Calu3 (cell line): ENCODE measurements at regions not wholly inside any gene's neighbourhood (a gene's known extent, or its start where the extent isn't known, plus 50 kb on each side); places are given as distances from the start of the nearest gene placed in this dataset.
"Not testable (repeated sequence)": the region's sequence is repeated elsewhere in the genome, so short reads cannot be mapped to it uniquely, and the experiment has no call there.

Experiments
- BruUV-seq: library from RNA; stranded (reverse); fragments of 400-500 nt; replicated peaks from 2 replicates; lab custom pipeline; 2021; lab: Mats Ljungman, UMichigan
- CTCF ChIA-PET: fragments of 300-600 bp; sonication (Branson Sonifier 250); formaldehyde crosslinking; loops from one replicate; lab custom pipeline; 2022; ENCODE audit warnings: antibody characterized with exemption; lab: Charles Lee
- DNase-seq: peaks from one replicate; pipeline ENCODE4 v3.0.0; 2022
- H3K27ac Mint-ChIP-seq: one replicate; pipeline ENCODE4 v1.8.0; 2022; ENCODE audit warnings: mixed read lengths; ENCODE audit not compliant: unreplicated experiment
- H3K27me3 Mint-ChIP-seq: one replicate; pipeline ENCODE4 v1.8.0; 2022; ENCODE audit warnings: mixed read lengths; ENCODE audit not compliant: unreplicated experiment
- H3K36me3 Mint-ChIP-seq: one replicate; pipeline ENCODE4 v1.8.0; 2022; ENCODE audit warnings: mild to moderate bottlenecking, moderate library complexity, mixed read lengths; ENCODE audit not compliant: insufficient read depth, unreplicated experiment
- H3K4me1 Mint-ChIP-seq: one replicate; pipeline ENCODE4 v1.8.0; 2022; ENCODE audit warnings: mild to moderate bottlenecking, low read depth, mixed read lengths; ENCODE audit not compliant: unreplicated experiment
- H3K4me3 Mint-ChIP-seq: one replicate; pipeline ENCODE4 v1.8.0; 2022; ENCODE audit warnings: mild to moderate bottlenecking, low read depth, moderate library complexity, mixed read lengths; ENCODE audit not compliant: unreplicated experiment
- H3K9me3 Mint-ChIP-seq: one replicate; pipeline ENCODE4 v1.8.0; 2022; ENCODE audit warnings: low read depth, mixed read lengths; ENCODE audit not compliant: unreplicated experiment
- CTCF ChIP-seq: fragments of 200-600 bp; IDR thresholded peaks from one replicate; pipeline ENCODE4 v1.8.0; 2022; ENCODE audit warnings: antibody characterized with exemption; ENCODE audit not compliant: unreplicated experiment
- intact Hi-C: fragments of 100-400 bp; cut with micrococcal nuclease; formaldehyde crosslinking; loops from one replicate; pipeline ENCODE4 v1.10.0; 2022; ENCODE audit not compliant: unreplicated experiment

- DNase-seq, result no peak
- Mint-ChIP-seq H3K27me3 (no peaks in the 10 kb centered on the region), H3K4me1 (peaks cover 18% of the 10 kb centered on the region), H3K4me3 (no peak overlapping the region), H3K27ac (no peak overlapping the region), H3K9me3 (no peaks in the 10 kb centered on the region), H3K36me3 (peaks cover 4% of the 10 kb centered on the region)
- TF ChIP-seq CTCF, result no peak
- intact Hi-C loops, result no loop called here
- CTCF ChIA-PET, result no interaction called here
- no TSS peak for BruUV-seq
Observed at GRCh38 chr6:27124252-27124657, 123.2 kb upstream of the PRSS16 start.

GRCh38 chr6:27126046-27126814 is 121.3 kb upstream of the PRSS16 start:
- intact Hi-C loops, result loop anchor here (2.0 kb wide), 1 partner anchor 519 kb away; no protein-coding TSS in a partner anchor
- no TSS peak for BruUV-seq
- Mint-ChIP-seq H3K9me3 (no peaks in the 10 kb centered on the region), H3K36me3 (peaks cover 4% of the 10 kb centered on the region), H3K27me3 (no peaks in the 10 kb centered on the region), H3K27ac (no peak overlapping the region), H3K4me1 (peaks cover 18% of the 10 kb centered on the region), H3K4me3 (peak overlapping the region; percentile 66)
- no peak for DNase-seq
- CTCF ChIA-PET, result interaction anchor here (0.6 to 1.1 kb wide), 12 partner anchors 11 to 998 kb away, joined by 3 to 16 read pairs (median 4); a partner anchor contains a TSS
- TF ChIP-seq CTCF, result no peak

GRCh38 chr6:27126815-27127537 is 120.5 kb upstream of the PRSS16 start:
- no TSS peak for BruUV-seq
- Mint-ChIP-seq H3K27ac (peak overlapping the region; percentile 65), H3K36me3 (peaks cover 4% of the 10 kb centered on the region), H3K4me3 (peak overlapping the region; percentile 66), H3K4me1 (peaks cover 18% of the 10 kb centered on the region), H3K9me3 (no peaks in the 10 kb centered on the region), H3K27me3 (no peaks in the 10 kb centered on the region)
- DNase-seq, result peak; percentile 90
- intact Hi-C loops, result loop anchor here (1.0 to 2.0 kb wide), 2 partner anchors 30 to 520 kb away; no protein-coding TSS in a partner anchor
- peak; percentile 85 for TF ChIP-seq CTCF
- CTCF ChIA-PET, result interaction anchor here (0.6 to 1.1 kb wide), 14 partner anchors 12 to 853 kb away, joined by 3 to 16 read pairs (median 4); a partner anchor contains a TSS

- intact Hi-C loops, result loop anchor here (1.0 to 2.0 kb wide), 2 partner anchors 29 to 521 kb away; no protein-coding TSS in a partner anchor
- BruUV-seq, H3K27me3 Mint-ChIP-seq, H3K27ac Mint-ChIP-seq, H3K9me3 Mint-ChIP-seq, DNase-seq, CTCF ChIA-PET, H3K36me3 Mint-ChIP-seq, H3K4me3 Mint-ChIP-seq: not testable (repeated sequence)
- H3K4me1 Mint-ChIP-seq, result peaks cover 18% of the 10 kb centered on the region
Observed at GRCh38 chr6:27127874-27128273, 119.6 kb upstream of the PRSS16 start.
